WTC11 (cell line): ENCODE measurements at regions not wholly inside any gene's neighbourhood (a gene's known extent, or its start where the extent isn't known, plus 50 kb on each side); places are given as distances from the start of the nearest gene placed in this dataset.

Source experiments
- ATAC-seq: fragments of 200-7000 bp; cut with Tn5 transposase; 2 replicates; pipeline ENCODE4 v1.10.0; 2021; ENCODE audit warnings: mild to moderate bottlenecking, moderate library complexity
- CTCF ChIA-PET: fragments of 300-600 bp; sonication (Branson Sonifier 250); formaldehyde crosslinking; loops from one replicate; lab custom pipeline; 2021; ENCODE audit warnings: antibody characterized with exemption; lab: Charles Lee
- POLR2A ChIA-PET: fragments of 350-600 bp; sonication (Branson Sonifier 250); formaldehyde crosslinking; loops from one replicate; lab custom pipeline; 2021; ENCODE audit warnings: antibody characterized with exemption; lab: Charles Lee
- DNase-seq: peaks from one replicate; pipeline ENCODE4 v3.0.0; 2021; ENCODE audit warnings: low spot score
- H3K27ac Mint-ChIP-seq: 2 replicates; pipeline ENCODE4 v1.8.0; 2021; ENCODE audit warnings: mixed read lengths
- H3K27me3 Mint-ChIP-seq: 2 replicates; pipeline ENCODE4 v1.8.0; 2021; ENCODE audit warnings: low read depth, mild to moderate bottlenecking, moderate library complexity, mixed read lengths
- H3K36me3 Mint-ChIP-seq: 2 replicates; pipeline ENCODE4 v1.8.0; 2021; ENCODE audit warnings: mixed read lengths
- H3K4me1 Mint-ChIP-seq: 2 replicates; pipeline ENCODE4 v1.8.0; 2022; ENCODE audit warnings: mixed read lengths
- H3K4me3 Mint-ChIP-seq: 2 replicates; pipeline ENCODE4 v1.8.0; 2021; ENCODE audit warnings: mild to moderate bottlenecking, moderate library complexity, mixed read lengths
- H3K9me3 Mint-ChIP-seq: 2 replicates; pipeline ENCODE4 v1.8.0; 2021; ENCODE audit warnings: mixed read lengths
- CBFB ChIP-seq: sonication (generic); formaldehyde crosslinking; IDR thresholded peaks from 2 replicates; pipeline ENCODE4 v1.8.1; 2022; ENCODE audit warnings: mild to moderate bottlenecking, low read depth, missing genetic modification reagents
- CREM ChIP-seq: sonication (generic); formaldehyde crosslinking; IDR thresholded peaks from 2 replicates; pipeline ENCODE4 v1.8.1; 2022; ENCODE audit warnings: mild to moderate bottlenecking, missing genetic modification reagents, moderate library complexity
- EMX1 ChIP-seq: fragments of 250-450 bp; sonication (Bioruptor Pico); IDR thresholded peaks from 2 replicates; pipeline ENCODE4 v1.8.0; 2021; ENCODE audit warnings: mild to moderate bottlenecking
- FOXP1 ChIP-seq: sonication (generic); formaldehyde crosslinking; IDR thresholded peaks from 2 replicates; pipeline ENCODE4 v1.8.0; 2022; ENCODE audit warnings: missing genetic modification reagents, mild to moderate bottlenecking, moderate library complexity, borderline replicate concordance
- JAZF1 ChIP-seq: fragments of 250-450 bp; sonication (Bioruptor Pico); IDR thresholded peaks from 2 replicates; pipeline ENCODE4 v1.9.0; 2021; ENCODE audit warnings: moderate library complexity, mild to moderate bottlenecking, inconsistent platforms
- KAT7 ChIP-seq: sonication (generic); formaldehyde crosslinking; IDR thresholded peaks from 2 replicates; pipeline ENCODE4 v1.8.1; 2023; ENCODE audit warnings: missing genetic modification reagents, mild to moderate bottlenecking, borderline replicate concordance
- NFATC4 ChIP-seq: fragments of 250-450 bp; sonication (Bioruptor Pico); IDR thresholded peaks from 2 replicates; pipeline ENCODE4 v1.9.0; 2021; ENCODE audit warnings: mild to moderate bottlenecking
- NFE2L1 ChIP-seq: sonication (generic); formaldehyde crosslinking; IDR thresholded peaks from 2 replicates; pipeline ENCODE4 v1.8.1; 2023; ENCODE audit warnings: missing genetic modification reagents
- OVOL2 ChIP-seq: fragments of 250-450 bp; sonication (Bioruptor Pico); IDR thresholded peaks from 2 replicates; pipeline ENCODE4 v1.9.0; 2021; ENCODE audit warnings: mild to moderate bottlenecking, borderline replicate concordance
- RORB ChIP-seq: fragments of 250-450 bp; sonication (Bioruptor Pico); IDR thresholded peaks from 2 replicates; pipeline ENCODE4 v1.9.0; 2021; ENCODE audit warnings: mild to moderate bottlenecking
- SMAD4 ChIP-seq: sonication (generic); formaldehyde crosslinking; IDR thresholded peaks from 2 replicates; pipeline ENCODE4 v1.8.0; 2022; ENCODE audit warnings: mild to moderate bottlenecking, missing genetic modification reagents
- ZNF219 ChIP-seq: sonication (generic); formaldehyde crosslinking; IDR thresholded peaks from 2 replicates; pipeline ENCODE4 v1.8.0; 2023; ENCODE audit warnings: missing genetic modification reagents, mild to moderate bottlenecking, borderline replicate concordance
- ZNF263 ChIP-seq: sonication (generic); formaldehyde crosslinking; IDR thresholded peaks from 2 replicates; pipeline ENCODE4 v1.8.1; 2022; ENCODE audit warnings: low read depth, mild to moderate bottlenecking, moderate library complexity, missing genetic modification reagents
- ZNF317 ChIP-seq: sonication (generic); formaldehyde crosslinking; IDR thresholded peaks from 2 replicates; pipeline ENCODE4 v1.8.1; 2023; ENCODE audit warnings: low read depth, mild to moderate bottlenecking, moderate library complexity, missing genetic modification reagents, borderline replicate concordance
- ZNF416 ChIP-seq: fragments of 250-450 bp; sonication (Bioruptor Pico); IDR thresholded peaks from 2 replicates; pipeline ENCODE4 v1.9.0; 2021; ENCODE audit warnings: mild to moderate bottlenecking, inconsistent platforms
- TF ChIP-seq, protein P1 (sequence below): sonication (generic); formaldehyde crosslinking; IDR thresholded peaks from 2 replicates; pipeline ENCODE4 v1.8.1; 2022; ENCODE audit warnings: missing genetic modification reagents, borderline replicate concordance
- TF ChIP-seq, protein P2 (sequence below): sonication (generic); formaldehyde crosslinking; IDR thresholded peaks from 2 replicates; pipeline ENCODE4 v1.8.0; 2023; ENCODE audit warnings: missing genetic modification reagents, mild to moderate bottlenecking, borderline replicate concordance
- TF ChIP-seq, protein P3 (sequence below): fragments of 250-450 bp; sonication (Bioruptor Pico); IDR thresholded peaks from 2 replicates; pipeline ENCODE4 v1.9.0; 2021; ENCODE audit warnings: mild to moderate bottlenecking
- TF ChIP-seq, protein P4 (sequence below): sonication (generic); formaldehyde crosslinking; IDR thresholded peaks from 2 replicates; pipeline ENCODE4 v1.8.1; 2023; ENCODE audit warnings: mild to moderate bottlenecking, missing genetic modification reagents, moderate library complexity
- TF ChIP-seq, protein P5 (sequence below): sonication (generic); formaldehyde crosslinking; IDR thresholded peaks from 2 replicates; pipeline ENCODE4 v1.8.1; 2022; ENCODE audit warnings: low read depth, mild to moderate bottlenecking, moderate library complexity, missing genetic modification reagents, borderline replicate concordance
- TF ChIP-seq, protein P6 (sequence below): sonication (generic); formaldehyde crosslinking; IDR thresholded peaks from 2 replicates; pipeline ENCODE4 v1.8.1; 2022; ENCODE audit warnings: mild to moderate bottlenecking, moderate library complexity, missing genetic modification reagents

DNA sequence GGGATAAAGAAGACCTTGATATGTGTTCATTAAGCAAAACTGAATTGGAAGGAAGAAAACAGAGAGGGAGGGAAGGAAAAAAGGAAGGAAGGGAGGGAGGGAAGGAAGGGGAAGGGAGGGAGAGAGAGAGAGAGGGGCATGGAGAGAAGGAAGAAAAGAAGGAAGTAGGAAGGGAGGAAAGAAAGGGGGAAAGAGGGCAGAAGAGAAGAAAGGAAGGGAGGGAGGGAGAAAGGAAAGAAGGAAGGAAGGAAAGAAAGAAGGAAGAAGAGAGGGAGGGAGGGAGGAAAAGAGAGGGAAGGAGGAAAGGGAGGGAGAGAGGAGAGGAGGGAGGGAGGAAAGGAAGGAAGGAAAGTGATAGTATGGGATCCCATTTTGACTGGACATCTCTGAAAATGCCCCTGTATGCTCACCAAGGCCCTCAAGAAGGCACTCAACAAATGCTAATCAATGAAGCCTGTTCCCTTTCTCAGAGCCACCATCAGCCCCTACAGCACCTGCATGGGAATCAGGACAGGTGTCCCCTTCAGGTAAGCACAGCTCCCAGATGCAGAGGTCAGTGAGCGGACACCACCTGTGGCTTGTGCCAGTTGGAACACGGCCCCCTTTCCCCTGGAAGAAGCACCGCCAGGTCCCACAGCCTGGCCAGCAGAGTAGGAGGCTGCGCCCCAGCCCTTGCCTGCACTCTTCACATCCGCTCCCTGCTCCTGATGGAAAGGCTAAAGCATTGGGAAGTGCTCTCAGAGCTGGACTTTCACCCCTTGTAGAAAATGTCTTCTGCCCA lies 161.4 kb upstream of the DIO3 start:
- DNase-seq, result no peak
- TF ChIP-seq OVOL2 (no peak), ZNF263 (no peak)
- TF ChIP-seq, protein P1, sequence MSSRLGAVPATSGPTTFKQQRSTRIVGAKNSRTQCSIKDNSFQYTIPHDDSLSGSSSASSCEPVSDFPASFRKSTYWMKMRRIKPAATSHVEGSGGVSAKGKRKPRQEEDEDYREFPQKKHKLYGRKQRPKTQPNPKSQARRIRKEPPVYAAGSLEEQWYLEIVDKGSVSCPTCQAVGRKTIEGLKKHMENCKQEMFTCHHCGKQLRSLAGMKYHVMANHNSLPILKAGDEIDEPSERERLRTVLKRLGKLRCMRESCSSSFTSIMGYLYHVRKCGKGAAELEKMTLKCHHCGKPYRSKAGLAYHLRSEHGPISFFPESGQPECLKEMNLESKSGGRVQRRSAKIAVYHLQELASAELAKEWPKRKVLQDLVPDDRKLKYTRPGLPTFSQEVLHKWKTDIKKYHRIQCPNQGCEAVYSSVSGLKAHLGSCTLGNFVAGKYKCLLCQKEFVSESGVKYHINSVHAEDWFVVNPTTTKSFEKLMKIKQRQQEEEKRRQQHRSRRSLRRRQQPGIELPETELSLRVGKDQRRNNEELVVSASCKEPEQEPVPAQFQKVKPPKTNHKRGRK (CRISPR knock-in tag), result 0 out of 2 replicates have a peak, but pooled peaks have one; percentile 66
- TF ChIP-seq, protein P2, sequence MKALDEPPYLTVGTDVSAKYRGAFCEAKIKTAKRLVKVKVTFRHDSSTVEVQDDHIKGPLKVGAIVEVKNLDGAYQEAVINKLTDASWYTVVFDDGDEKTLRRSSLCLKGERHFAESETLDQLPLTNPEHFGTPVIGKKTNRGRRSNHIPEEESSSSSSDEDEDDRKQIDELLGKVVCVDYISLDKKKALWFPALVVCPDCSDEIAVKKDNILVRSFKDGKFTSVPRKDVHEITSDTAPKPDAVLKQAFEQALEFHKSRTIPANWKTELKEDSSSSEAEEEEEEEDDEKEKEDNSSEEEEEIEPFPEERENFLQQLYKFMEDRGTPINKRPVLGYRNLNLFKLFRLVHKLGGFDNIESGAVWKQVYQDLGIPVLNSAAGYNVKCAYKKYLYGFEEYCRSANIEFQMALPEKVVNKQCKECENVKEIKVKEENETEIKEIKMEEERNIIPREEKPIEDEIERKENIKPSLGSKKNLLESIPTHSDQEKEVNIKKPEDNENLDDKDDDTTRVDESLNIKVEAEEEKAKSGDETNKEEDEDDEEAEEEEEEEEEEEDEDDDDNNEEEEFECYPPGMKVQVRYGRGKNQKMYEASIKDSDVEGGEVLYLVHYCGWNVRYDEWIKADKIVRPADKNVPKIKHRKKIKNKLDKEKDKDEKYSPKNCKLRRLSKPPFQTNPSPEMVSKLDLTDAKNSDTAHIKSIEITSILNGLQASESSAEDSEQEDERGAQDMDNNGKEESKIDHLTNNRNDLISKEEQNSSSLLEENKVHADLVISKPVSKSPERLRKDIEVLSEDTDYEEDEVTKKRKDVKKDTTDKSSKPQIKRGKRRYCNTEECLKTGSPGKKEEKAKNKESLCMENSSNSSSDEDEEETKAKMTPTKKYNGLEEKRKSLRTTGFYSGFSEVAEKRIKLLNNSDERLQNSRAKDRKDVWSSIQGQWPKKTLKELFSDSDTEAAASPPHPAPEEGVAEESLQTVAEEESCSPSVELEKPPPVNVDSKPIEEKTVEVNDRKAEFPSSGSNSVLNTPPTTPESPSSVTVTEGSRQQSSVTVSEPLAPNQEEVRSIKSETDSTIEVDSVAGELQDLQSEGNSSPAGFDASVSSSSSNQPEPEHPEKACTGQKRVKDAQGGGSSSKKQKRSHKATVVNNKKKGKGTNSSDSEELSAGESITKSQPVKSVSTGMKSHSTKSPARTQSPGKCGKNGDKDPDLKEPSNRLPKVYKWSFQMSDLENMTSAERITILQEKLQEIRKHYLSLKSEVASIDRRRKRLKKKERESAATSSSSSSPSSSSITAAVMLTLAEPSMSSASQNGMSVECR, result no peak
- TF ChIP-seq, protein P3, sequence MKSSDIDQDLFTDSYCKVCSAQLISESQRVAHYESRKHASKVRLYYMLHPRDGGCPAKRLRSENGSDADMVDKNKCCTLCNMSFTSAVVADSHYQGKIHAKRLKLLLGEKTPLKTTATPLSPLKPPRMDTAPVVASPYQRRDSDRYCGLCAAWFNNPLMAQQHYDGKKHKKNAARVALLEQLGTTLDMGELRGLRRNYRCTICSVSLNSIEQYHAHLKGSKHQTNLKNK (CRISPR knock-in tag), result no peak
- Mint-ChIP-seq H3K36me3 (no peaks in the 10 kb centered on the region), H3K4me1 (peaks cover 8% of the 10 kb centered on the region; the same call in 1 of the 2 replicates), H3K27me3 (no peaks in the 10 kb centered on the region; the same call in 1 of the 2 replicates), H3K4me3 (no peak overlapping the region), H3K9me3 (no peaks in the 10 kb centered on the region), H3K27ac (no peak overlapping the region)
- CTCF ChIA-PET, result no interaction called here
- no peak for ATAC-seq
- POLR2A ChIA-PET, result no interaction called here

DNA sequence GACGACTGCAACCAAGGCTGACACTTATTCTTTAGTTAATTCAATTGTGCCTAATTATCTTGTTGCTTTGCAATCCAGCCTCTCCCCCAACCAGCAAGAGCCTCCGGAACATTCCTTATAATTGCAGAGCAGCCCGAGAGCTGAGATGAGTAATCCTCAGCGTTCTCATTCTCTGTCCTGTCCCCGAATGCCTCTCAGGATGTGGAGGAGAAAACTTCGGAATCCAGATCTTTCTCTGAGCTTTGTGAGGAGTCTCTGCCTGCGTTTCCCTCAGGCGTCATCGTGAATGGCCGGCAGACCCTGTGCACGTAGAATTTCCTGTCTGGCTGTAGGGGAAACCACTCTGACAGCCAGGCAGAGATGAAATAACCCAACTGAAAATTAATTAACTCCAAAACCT lies 160.5 kb upstream of the DIO3 start:
- H3K4me1 Mint-ChIP-seq, result peaks cover 8% of the 10 kb centered on the region; the same call in 1 of the 2 replicates
- DNase-seq, result no peak
- H3K9me3 Mint-ChIP-seq, result no peaks in the 10 kb centered on the region
- TF ChIP-seq CBFB (CRISPR knock-in tag) (no peak), FOXP1 (CRISPR knock-in tag) (no peak), KAT7 (CRISPR knock-in tag) (no peak), JAZF1 (CRISPR knock-in tag) (no peak), CREM (CRISPR knock-in tag) (no peak), RORB (CRISPR knock-in tag) (no peak), ZNF317 (CRISPR knock-in tag) (no peak), EMX1 (CRISPR knock-in tag) (no peak), NFE2L1 (no peak), NFATC4 (CRISPR knock-in tag) (no peak), ZNF416 (no peak), SMAD4 (CRISPR knock-in tag) (no peak), ZNF219 (CRISPR knock-in tag) (no peak)
- TF ChIP-seq, protein P4, sequence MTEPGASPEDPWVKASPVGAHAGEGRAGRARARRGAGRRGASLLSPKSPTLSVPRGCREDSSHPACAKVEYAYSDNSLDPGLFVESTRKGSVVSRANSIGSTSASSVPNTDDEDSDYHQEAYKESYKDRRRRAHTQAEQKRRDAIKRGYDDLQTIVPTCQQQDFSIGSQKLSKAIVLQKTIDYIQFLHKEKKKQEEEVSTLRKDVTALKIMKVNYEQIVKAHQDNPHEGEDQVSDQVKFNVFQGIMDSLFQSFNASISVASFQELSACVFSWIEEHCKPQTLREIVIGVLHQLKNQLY (CRISPR knock-in tag), result no peak
- TF ChIP-seq, protein P5, sequence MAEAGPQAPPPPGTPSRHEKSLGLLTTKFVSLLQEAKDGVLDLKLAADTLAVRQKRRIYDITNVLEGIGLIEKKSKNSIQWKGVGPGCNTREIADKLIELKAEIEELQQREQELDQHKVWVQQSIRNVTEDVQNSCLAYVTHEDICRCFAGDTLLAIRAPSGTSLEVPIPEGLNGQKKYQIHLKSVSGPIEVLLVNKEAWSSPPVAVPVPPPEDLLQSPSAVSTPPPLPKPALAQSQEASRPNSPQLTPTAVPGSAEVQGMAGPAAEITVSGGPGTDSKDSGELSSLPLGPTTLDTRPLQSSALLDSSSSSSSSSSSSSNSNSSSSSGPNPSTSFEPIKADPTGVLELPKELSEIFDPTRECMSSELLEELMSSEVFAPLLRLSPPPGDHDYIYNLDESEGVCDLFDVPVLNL (CRISPR knock-in tag), result no peak
- TF ChIP-seq, protein P6, sequence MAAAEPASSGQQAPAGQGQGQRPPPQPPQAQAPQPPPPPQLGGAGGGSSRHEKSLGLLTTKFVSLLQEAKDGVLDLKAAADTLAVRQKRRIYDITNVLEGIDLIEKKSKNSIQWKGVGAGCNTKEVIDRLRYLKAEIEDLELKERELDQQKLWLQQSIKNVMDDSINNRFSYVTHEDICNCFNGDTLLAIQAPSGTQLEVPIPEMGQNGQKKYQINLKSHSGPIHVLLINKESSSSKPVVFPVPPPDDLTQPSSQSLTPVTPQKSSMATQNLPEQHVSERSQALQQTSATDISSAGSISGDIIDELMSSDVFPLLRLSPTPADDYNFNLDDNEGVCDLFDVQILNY (CRISPR knock-in tag), result no peak
- TF ChIP-seq, all 79 proteins: peak for 0
- no peaks in the 10 kb centered on the region for H3K36me3 Mint-ChIP-seq
- no peak for ATAC-seq
- no peak overlapping the region for H3K4me3 Mint-ChIP-seq
- H3K27ac Mint-ChIP-seq, result no peak overlapping the region
- no peaks in the 10 kb centered on the region; the same call in 1 of the 2 replicates for H3K27me3 Mint-ChIP-seq
- CTCF ChIA-PET, result interaction anchor here (0.8 kb wide), 1 partner anchor 95 kb away, joined by 3 read pairs; no protein-coding TSS in a partner anchor
- POLR2A ChIA-PET, result no interaction called here
